ENCODE measurements at regions not wholly inside any gene's neighbourhood (a gene's known extent, or its start where the extent isn't known, plus 50 kb on each side); places are given as distances from the start of the nearest gene placed in this dataset.

- no peak overlapping the region for H3K27ac ChIP-seq
- no peak for TF ChIP-seq CTCF (IDR thresholded peaks at IDR 0.05)
- TF ChIP-seq ZFX (IDR thresholded peaks at IDR 0.05; ENCODE audit: borderline replicate concordance) = no peak
These were observed 1201.0 kb upstream of the LRRTM1 start for GRCh38 chr2:81505586-81505985.

GRCh38 chr2:81495556-81495955 is 1191.0 kb upstream of the LRRTM1 start:
- H3K27ac ChIP-seq = no peak overlapping the region
- TF ChIP-seq CTCF (IDR thresholded peaks at IDR 0.05) (no peak), ZFX (IDR thresholded peaks at IDR 0.05; ENCODE audit: borderline replicate concordance) (no peak)

- no peak overlapping the region for H3K27ac ChIP-seq
- no peak for TF ChIP-seq ZFX (IDR thresholded peaks at IDR 0.05; ENCODE audit: borderline replicate concordance)
- no peak for TF ChIP-seq CTCF (IDR thresholded peaks at IDR 0.05)
These were observed 1178.7 kb upstream of the LRRTM1 start for GRCh38 chr2:81483254-81483653.

- no peak for TF ChIP-seq ZFX (IDR thresholded peaks at IDR 0.05; ENCODE audit: borderline replicate concordance)
- H3K27ac ChIP-seq = no peak overlapping the region
These were observed 1177.4 kb upstream of the LRRTM1 start for GRCh38 chr2:81481994-81482368.

- H3K27ac ChIP-seq = no peak overlapping the region
- TF ChIP-seq CTCF (IDR thresholded peaks at IDR 0.05) (no peak), ZFX (IDR thresholded peaks at IDR 0.05; ENCODE audit: borderline replicate concordance) (no peak)
These were observed 1176.9 kb upstream of the LRRTM1 start for GRCh38 chr2:81481242-81481993.

- no peak overlapping the region for H3K27ac ChIP-seq
- TF ChIP-seq ZFX (IDR thresholded peaks at IDR 0.05; ENCODE audit: borderline replicate concordance) (no peak), CTCF (IDR thresholded peaks at IDR 0.05) (no peak)
These were observed 1162.5 kb upstream of the LRRTM1 start for GRCh38 chr2:81467096-81467495.

GRCh38 chr2:81462420-81462819 is 1157.9 kb upstream of the LRRTM1 start:
- no peak for TF ChIP-seq CTCF (IDR thresholded peaks at IDR 0.05)
- TF ChIP-seq ZFX (IDR thresholded peaks at IDR 0.05; ENCODE audit: borderline replicate concordance) = no peak
- no peak overlapping the region for H3K27ac ChIP-seq

GRCh38 chr2:81445176-81445575 is 1140.6 kb upstream of the LRRTM1 start:
- no peak overlapping the region for H3K27ac ChIP-seq
- TF ChIP-seq ZFX (IDR thresholded peaks at IDR 0.05; ENCODE audit: borderline replicate concordance) (no peak), CTCF (IDR thresholded peaks at IDR 0.05) (no peak)

Measured in 22Rv1 (cell line).